ENCODE measurements at regions not wholly inside any gene's neighbourhood (a gene's known extent, or its start where the extent isn't known, plus 50 kb on each side); places are given as distances from the start of the nearest gene placed in this dataset.

DNA sequence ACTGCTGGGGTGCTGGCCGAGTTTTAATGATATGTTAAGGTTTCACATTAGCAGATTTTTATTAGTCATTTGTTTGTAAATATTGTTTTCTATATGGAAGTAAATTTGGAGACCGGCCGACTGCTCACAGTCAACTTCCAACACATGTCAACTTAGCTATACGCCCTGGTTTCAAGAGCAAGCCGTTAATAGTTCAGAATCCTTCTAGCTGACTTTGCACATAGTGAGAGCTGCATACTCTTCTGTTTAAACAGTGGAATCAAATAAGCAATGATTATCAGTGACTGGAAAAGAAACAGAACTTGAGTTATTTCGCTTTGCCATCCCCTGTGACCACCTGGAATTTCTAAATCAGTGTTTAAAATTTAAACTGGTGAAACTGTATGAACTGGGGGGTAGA lies 109.9 kb downstream of the PFKFB3 start:
- peaks cover 8% of the 10 kb centered on the region for H3K9me3 Mint-ChIP-seq
- peaks cover 5% of the 10 kb centered on the region for H3K36me3 Mint-ChIP-seq
- peaks cover 6% of the 10 kb centered on the region for H3K4me1 Mint-ChIP-seq
- no peak overlapping the region for H3K27ac Mint-ChIP-seq
- no peak for DNase-seq (ENCODE audit: low spot score in 2 of 2, unreplicated experiment in 2 of 2)
- H3K27me3 Mint-ChIP-seq (ENCODE audit: low read depth), result peaks cover 3% of the 10 kb centered on the region
- TF ChIP-seq, protein P1, sequence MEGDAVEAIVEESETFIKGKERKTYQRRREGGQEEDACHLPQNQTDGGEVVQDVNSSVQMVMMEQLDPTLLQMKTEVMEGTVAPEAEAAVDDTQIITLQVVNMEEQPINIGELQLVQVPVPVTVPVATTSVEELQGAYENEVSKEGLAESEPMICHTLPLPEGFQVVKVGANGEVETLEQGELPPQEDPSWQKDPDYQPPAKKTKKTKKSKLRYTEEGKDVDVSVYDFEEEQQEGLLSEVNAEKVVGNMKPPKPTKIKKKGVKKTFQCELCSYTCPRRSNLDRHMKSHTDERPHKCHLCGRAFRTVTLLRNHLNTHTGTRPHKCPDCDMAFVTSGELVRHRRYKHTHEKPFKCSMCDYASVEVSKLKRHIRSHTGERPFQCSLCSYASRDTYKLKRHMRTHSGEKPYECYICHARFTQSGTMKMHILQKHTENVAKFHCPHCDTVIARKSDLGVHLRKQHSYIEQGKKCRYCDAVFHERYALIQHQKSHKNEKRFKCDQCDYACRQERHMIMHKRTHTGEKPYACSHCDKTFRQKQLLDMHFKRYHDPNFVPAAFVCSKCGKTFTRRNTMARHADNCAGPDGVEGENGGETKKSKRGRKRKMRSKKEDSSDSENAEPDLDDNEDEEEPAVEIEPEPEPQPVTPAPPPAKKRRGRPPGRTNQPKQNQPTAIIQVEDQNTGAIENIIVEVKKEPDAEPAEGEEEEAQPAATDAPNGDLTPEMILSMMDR (IDR thresholded peaks at IDR 0.05; ENCODE audit: unreplicated experiment), result no peak
- H3K4me3 Mint-ChIP-seq, result no peak overlapping the region

DNA sequence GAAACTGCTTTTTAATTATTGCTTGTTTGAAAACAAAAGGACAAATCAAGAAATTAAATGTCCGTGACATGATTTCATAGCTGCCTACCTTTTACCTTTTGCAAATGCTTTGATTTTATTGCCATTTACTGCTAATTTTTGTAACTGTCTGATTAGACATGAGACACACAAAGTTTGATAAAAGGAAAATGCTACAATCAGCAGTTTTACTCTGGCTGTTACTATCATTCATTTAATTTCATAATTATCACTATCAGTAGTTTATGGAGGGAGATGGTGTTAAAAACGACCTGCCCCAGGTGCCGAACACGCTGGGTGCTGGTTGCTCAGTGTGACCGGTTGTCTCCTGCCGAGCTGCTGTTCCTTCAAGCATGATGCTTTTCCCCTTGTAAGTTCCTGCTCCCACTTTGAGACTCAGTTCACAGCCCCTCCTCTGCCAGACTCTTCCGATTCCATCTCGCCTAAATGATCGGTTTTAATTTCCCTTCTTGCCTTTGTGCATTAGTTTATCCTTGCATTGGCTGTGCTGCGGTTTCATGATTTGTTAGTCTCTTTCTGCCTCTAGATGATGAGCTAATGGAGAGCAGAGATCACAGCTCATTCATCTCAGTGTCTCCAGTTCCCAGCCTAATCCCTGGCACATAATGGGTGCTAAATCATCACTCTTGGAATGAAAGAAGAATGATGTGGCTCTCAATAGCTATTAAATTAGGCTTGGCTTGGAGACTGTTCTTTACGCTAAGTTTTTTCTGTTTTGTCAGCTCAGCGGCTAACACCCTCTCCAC lies 110.6 kb downstream of the PFKFB3 start:
- Mint-ChIP-seq H3K36me3 (peaks cover 2% of the 10 kb centered on the region), H3K4me1 (peaks cover 6% of the 10 kb centered on the region), H3K9me3 (peaks cover 5% of the 10 kb centered on the region), H3K4me3 (no peak overlapping the region), H3K27ac (no peak overlapping the region), H3K27me3 (ENCODE audit: low read depth) (peaks cover 5% of the 10 kb centered on the region)
- TF ChIP-seq, protein P1 (IDR thresholded peaks at IDR 0.05; ENCODE audit: unreplicated experiment), result no peak
- no peak for DNase-seq (ENCODE audit: low spot score in 2 of 2, unreplicated experiment in 2 of 2)

DNA sequence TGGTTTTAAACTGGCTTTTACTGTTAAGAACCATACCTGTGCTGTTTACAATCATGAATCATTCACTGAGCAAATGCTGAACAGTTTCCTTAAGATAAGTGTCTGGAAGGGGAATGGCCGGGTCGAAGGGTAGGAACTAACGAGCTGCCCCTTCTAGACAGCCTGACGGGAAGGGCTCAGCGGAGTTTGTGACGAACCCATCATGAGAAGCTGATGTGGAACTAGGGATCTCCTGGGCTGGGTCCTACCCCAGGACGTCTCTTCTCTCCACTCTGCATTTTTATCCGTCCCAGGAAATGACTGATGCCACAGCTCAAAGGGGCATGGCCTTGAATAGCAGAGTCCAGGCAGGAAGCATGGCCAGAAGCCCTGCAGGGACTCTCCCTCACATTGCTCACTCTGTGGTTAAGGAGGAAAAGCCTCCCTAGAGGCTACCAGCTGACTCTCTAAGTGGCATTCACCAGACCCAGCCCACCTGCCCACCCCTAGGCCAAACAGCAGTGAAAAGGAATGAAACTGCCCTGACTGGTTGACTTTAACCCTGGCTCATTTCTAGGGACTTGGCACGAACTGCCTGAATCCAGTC lies 112.0 kb downstream of the PFKFB3 start:
- peaks cover 2% of the 10 kb centered on the region for H3K36me3 Mint-ChIP-seq
- TF ChIP-seq, protein P1 (IDR thresholded peaks at IDR 0.05; ENCODE audit: unreplicated experiment), result no peak

DNA sequence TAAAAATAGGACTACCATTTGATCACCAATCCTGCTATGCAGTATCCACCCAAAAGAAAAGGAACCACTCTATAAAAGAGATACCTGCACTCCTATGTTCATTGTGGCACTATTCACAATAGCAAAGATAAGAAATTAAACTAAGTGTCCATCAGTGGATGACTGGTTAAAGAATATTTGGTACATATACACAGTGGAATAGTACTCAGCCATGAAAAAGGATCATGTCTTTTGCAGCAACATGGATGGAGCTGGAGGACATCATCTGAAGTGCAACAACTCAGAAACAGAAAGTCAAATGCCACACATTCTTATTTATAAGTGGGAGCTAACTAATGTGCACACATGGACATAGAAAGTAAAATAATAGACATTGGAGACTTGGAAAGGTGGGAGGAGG lies 116.4 kb downstream of the PFKFB3 start:
- peaks cover 2% of the 10 kb centered on the region for H3K36me3 Mint-ChIP-seq
- no peak overlapping the region for H3K27ac Mint-ChIP-seq
- H3K9me3 Mint-ChIP-seq, result no peaks in the 10 kb centered on the region
- no peak overlapping the region for H3K4me3 Mint-ChIP-seq
- no peak for DNase-seq (ENCODE audit: low spot score in 2 of 2, unreplicated experiment in 2 of 2)
- H3K27me3 Mint-ChIP-seq (ENCODE audit: low read depth), result peaks cover 5% of the 10 kb centered on the region
- TF ChIP-seq, protein P1 (IDR thresholded peaks at IDR 0.05; ENCODE audit: unreplicated experiment), result no peak
- no peaks in the 10 kb centered on the region for H3K4me1 Mint-ChIP-seq

More for the DNA sequence above, 112.0 kb downstream of the PFKFB3 start:
- Mint-ChIP-seq H3K27me3 (ENCODE audit: low read depth) (peaks cover 5% of the 10 kb centered on the region), H3K4me1 (peaks cover 6% of the 10 kb centered on the region), H3K9me3 (no peaks in the 10 kb centered on the region), H3K27ac (no peak overlapping the region), H3K4me3 (no peak overlapping the region)
- DNase-seq (ENCODE audit: low spot score in 2 of 2, unreplicated experiment in 2 of 2), result no peak

DNA sequence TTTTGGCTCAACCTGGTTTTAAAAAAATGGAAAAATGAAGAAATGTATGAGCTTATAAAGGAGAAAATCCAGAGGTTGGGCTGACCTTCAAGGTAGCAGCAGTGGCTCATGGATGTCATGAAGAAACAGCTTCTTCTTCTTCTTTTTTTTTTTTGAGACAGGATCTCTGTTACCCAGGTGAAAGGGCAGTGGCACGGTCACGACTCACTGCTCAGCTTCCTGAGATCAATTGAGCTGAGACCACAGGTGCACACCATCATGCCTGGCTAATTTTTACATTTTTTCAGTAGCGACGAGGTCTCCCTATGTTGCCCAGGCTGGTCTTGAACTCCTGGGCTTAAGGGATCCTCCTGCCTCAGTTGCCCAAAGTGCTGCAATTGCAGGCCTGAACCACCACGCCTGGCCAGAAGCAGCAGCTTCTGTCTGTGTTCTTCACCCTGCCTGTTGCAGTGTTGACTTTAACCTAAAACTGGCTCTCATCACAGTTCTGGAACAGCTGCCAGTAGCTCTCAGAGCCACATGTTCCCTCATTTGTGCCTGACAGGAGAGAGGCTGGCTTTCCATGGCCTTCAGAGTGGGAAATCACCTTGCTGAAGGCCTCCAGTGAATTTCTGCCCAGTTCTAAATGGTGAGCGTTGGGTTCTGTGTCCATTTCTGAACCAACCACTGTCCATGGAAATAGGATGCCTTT lies 117.7 kb downstream of the PFKFB3 start:
- Mint-ChIP-seq H3K9me3 (no peaks in the 10 kb centered on the region), H3K27ac (no peak overlapping the region), H3K27me3 (ENCODE audit: low read depth) (peaks cover 5% of the 10 kb centered on the region), H3K36me3 (peaks cover 2% of the 10 kb centered on the region), H3K4me1 (no peaks in the 10 kb centered on the region), H3K4me3 (no peak overlapping the region)
- no peak for DNase-seq (ENCODE audit: low spot score in 2 of 2, unreplicated experiment in 2 of 2)
- TF ChIP-seq, protein P1 (IDR thresholded peaks at IDR 0.05; ENCODE audit: unreplicated experiment), result no peak
